WERI-Rb-1 (cell line): ENCODE measurements at regions not wholly inside any gene's neighbourhood (a gene's known extent, or its start where the extent isn't known, plus 50 kb on each side); places are given as distances from the start of the nearest gene placed in this dataset.

ENCODE experiments used
- DNase-seq: peaks from one replicate; pipeline ENCODE4 v3.0.0-alpha.2; 2020
- H3K27ac ChIP-seq: fragments of 250-450 bp; sonication (Bioruptor Pico); 2 replicates; pipeline ENCODE4 v1.5.1; 2020; ENCODE audit warnings: mild to moderate bottlenecking, moderate library complexity
- H3K27me3 ChIP-seq: fragments of 250-450 bp; sonication (Bioruptor Pico); 2 replicates; pipeline ENCODE4 v1.5.1; 2021; ENCODE audit warnings: mild to moderate bottlenecking, low read depth, moderate library complexity; ENCODE audit not compliant: insufficient read depth, severe bottlenecking
- H3K36me3 ChIP-seq: fragments of 250-450 bp; sonication (Bioruptor Pico); 2 replicates; pipeline ENCODE4 v1.5.1; 2020; ENCODE audit warnings: mild to moderate bottlenecking, moderate library complexity
- H3K4me3 ChIP-seq: 2 replicates; pipeline ENCODE4 v1.5.1; 2011; ENCODE audit warnings: low read depth, mild to moderate bottlenecking, control low read depth, low read length
- H3K9me3 ChIP-seq: fragments of 250-450 bp; sonication (Bioruptor Pico); 2 replicates; pipeline ENCODE4 v1.5.1; 2021; ENCODE audit warnings: mild to moderate bottlenecking, moderate library complexity; ENCODE audit not compliant: severe bottlenecking
- TF ChIP-seq, protein P1 (sequence below): IDR thresholded peaks from 2 replicates; pipeline ENCODE4 v1.5.1; 2011; ENCODE audit warnings: low read depth, mild to moderate bottlenecking, control low read depth, inconsistent platforms, low read length

DNA sequence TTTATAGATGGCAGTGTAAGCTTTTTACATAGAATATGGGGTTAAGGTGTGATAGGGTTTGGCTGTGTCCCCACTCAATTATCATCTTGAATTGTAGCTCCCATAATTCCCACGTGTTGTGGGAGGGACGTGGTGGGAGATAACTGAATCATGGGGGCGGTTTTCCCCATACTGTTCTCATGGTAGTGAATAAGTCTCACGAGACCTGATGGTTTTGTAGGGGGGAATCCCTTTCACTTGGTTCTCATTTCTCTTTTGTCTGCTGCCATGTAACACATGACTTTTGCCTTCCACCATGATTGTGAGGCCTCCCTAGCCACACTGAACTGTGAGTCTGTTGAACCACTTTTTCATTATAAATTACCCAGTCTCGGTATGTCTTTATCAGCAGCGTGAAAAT lies 290.3 kb upstream of the B3GALT2 start:
- DNase-seq, result no peak
- Histone ChIP-seq H3K4me3 (no peak overlapping the region), H3K9me3 (no peaks in the 10 kb centered on the region), H3K27ac (no peak overlapping the region), H3K36me3 (no peaks in the 10 kb centered on the region), H3K27me3 (no peaks in the 10 kb centered on the region)
- TF ChIP-seq, protein P1, sequence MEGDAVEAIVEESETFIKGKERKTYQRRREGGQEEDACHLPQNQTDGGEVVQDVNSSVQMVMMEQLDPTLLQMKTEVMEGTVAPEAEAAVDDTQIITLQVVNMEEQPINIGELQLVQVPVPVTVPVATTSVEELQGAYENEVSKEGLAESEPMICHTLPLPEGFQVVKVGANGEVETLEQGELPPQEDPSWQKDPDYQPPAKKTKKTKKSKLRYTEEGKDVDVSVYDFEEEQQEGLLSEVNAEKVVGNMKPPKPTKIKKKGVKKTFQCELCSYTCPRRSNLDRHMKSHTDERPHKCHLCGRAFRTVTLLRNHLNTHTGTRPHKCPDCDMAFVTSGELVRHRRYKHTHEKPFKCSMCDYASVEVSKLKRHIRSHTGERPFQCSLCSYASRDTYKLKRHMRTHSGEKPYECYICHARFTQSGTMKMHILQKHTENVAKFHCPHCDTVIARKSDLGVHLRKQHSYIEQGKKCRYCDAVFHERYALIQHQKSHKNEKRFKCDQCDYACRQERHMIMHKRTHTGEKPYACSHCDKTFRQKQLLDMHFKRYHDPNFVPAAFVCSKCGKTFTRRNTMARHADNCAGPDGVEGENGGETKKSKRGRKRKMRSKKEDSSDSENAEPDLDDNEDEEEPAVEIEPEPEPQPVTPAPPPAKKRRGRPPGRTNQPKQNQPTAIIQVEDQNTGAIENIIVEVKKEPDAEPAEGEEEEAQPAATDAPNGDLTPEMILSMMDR, result no peak

DNA sequence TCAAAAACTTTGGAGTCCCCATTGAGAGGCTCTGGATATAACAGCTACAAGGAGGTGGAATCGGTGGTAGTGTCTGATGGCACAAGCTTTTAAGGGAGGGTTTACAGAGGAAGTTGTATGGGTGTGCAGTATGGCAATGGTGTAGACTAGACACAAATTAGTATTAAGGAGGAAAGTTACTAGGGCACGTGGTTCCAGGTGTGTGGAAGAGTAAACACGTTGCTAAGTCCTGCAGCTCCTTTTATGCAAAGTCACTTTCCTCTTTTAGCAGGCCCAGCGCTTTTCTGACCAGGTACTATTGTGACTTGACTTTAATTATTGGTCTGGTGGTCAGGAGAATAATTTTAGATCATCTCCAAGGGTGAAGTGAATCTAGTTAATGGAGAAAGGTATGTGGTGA lies 287.5 kb upstream of the B3GALT2 start:
- H3K36me3 ChIP-seq, result no peaks in the 10 kb centered on the region
- H3K27me3 ChIP-seq, result no peaks in the 10 kb centered on the region
- H3K27ac ChIP-seq, result no peak overlapping the region
- H3K4me3 ChIP-seq, result no peak overlapping the region
- DNase-seq, result no peak
- H3K9me3 ChIP-seq, result no peaks in the 10 kb centered on the region
- TF ChIP-seq, protein P1, result no peak

DNA sequence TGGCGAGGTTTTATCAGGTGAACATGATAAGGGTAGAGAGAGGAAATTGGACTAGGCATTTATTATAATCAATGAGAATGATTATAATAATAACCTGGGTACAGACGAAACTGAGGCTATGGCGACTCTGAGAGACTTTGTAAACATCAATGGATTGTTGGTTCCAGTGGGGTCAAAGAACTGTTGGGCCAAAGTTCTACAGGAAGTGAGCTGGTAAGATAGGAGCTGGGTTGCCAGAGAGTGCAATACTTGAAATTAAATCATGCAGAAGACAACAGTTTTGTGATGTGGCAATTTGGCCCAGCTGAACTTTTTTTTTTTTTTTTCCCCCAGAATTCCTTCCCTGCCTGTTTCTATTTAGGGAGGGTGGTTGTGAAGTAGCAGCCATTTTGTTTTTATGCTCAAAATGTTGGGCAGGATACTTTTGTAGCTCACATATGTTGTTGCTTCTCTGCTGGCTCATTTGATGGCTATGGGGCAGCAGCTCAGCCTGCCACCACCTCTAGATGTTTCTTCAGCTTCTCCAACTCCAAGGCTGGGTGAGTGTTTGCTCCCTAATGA lies 286.5 kb upstream of the B3GALT2 start:
- no peak for DNase-seq
- Histone ChIP-seq H3K27me3 (no peaks in the 10 kb centered on the region), H3K4me3 (no peak overlapping the region), H3K9me3 (no peaks in the 10 kb centered on the region), H3K36me3 (no peaks in the 10 kb centered on the region), H3K27ac (no peak overlapping the region)
- TF ChIP-seq, protein P1, result no peak

DNA sequence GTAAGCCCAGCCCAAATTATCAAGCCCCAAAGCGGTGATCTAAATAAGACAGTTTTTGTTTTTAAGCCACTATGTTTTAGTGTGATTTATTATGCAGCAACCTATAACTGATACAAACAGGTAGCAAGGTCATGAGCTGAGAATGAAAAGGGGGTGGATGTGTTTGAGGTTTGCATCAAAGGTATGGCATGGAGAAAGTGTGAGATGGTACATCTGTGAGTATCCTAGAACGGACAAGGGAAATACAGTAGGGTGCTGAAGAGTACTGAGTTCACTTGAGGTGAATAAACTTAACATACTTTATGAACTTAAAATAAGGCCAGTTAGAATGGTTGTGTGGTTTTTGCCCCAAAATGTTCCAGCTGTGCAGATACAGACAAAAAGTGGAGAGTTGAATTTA lies 286.0 kb upstream of the B3GALT2 start:
- TF ChIP-seq, protein P1, result no peak
- DNase-seq, result no peak

DNA sequence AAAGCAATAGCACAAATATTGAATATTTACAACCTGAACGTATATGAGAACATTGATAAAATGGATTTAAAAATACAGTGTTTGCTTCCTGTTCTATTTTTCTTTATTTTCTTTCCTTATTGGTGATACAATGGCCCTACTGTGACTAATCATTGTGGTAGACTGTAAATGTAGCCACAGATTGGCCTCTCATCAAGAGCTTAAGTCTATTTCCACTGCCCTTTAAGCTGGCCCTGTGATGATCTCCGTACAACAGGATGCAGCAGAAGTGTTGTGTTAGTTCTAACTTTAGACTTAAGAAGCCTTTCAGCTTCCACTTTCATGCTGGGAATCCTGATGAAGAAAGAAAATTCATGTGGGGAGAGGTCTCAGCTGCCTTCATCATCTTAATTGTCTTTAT lies 285.6 kb upstream of the B3GALT2 start:
- no peaks in the 10 kb centered on the region for H3K9me3 ChIP-seq
- H3K4me3 ChIP-seq, result no peak overlapping the region
- no peak overlapping the region for H3K27ac ChIP-seq
- no peaks in the 10 kb centered on the region for H3K36me3 ChIP-seq
- TF ChIP-seq, protein P1, result no peak
- H3K27me3 ChIP-seq, result no peaks in the 10 kb centered on the region
- DNase-seq, result no peak

More for the DNA sequence above, 286.0 kb upstream of the B3GALT2 start:
- no peak overlapping the region for H3K27ac ChIP-seq
- H3K9me3 ChIP-seq, result no peaks in the 10 kb centered on the region
- no peak overlapping the region for H3K4me3 ChIP-seq
- H3K27me3 ChIP-seq, result no peaks in the 10 kb centered on the region
- no peaks in the 10 kb centered on the region for H3K36me3 ChIP-seq

DNA sequence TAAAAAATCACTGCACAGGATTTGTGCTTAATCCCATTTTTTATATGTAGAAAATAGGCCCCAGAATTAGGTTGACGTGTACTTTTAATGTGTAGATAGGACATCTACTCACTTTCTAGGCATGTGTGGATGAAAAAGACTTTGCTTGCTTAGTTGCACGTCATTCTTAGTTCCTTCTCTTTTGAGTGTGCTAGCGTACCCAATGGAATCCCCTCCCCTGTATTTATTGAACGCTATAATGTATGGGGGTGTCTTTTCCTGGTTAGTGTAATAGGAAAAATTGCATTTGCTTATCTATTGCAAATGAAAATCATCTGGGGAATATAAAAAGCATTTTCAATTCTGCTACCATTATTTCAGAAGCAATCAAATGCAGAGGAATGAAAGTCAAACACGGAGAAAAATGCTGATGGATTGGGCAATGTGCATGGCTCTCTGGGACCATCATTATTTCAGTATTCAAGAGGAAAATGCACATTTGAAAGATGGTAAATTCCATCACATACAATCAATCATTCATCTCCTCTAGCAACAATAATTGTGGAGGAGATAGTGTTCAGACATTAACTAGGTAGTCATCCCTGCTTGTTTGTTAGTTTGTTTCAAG lies 277.0 kb upstream of the B3GALT2 start:
- DNase-seq, result no peak
- Histone ChIP-seq H3K4me3 (no peak overlapping the region), H3K36me3 (no peaks in the 10 kb centered on the region), H3K27me3 (no peaks in the 10 kb centered on the region), H3K27ac (no peak overlapping the region), H3K9me3 (no peaks in the 10 kb centered on the region)
- TF ChIP-seq, protein P1, result no peak
